Liver (tissue), 3 donors: ENCODE measurements at regions not wholly inside any gene's neighbourhood (a gene's known extent, or its start where the extent isn't known, plus 50 kb on each side); places are given as distances from the start of the nearest gene placed in this dataset.

Source experiments
- CTCF ChIP-seq: fragments of 150-350 bp; IDR thresholded peaks from 2 replicates; pipeline ENCODE4 v1.5.1; 2017; ENCODE audit warnings: improper control_type of control experiment, low read depth, low read length; ENCODE audit not compliant: missing input control
- EGR1 ChIP-seq, 2 donors: IDR thresholded peaks; 2 replicates each; pipeline ENCODE4 v1.6.1; 2016 to 2018; ENCODE audit warnings: antibody characterized with exemption in 2 of 2, low read depth in 2 of 2
- FOXA1 ChIP-seq: IDR thresholded peaks from 2 replicates; pipeline ENCODE4 v1.6.1; 2016; ENCODE audit warnings: antibody characterized with exemption
- GABPA ChIP-seq, 2 donors: IDR thresholded peaks in 1 of 2; conservative IDR thresholded peaks in 1 of 2; 2 replicates each; pipeline ENCODE4 v1.6.1; 2016; ENCODE audit warnings: antibody characterized with exemption in 2 of 2, mild to moderate bottlenecking in 1 of 2, moderate library complexity in 1 of 2
- JUND ChIP-seq, 2 donors: IDR thresholded peaks; 2 replicates each; pipeline ENCODE4 v1.6.1; 2016; ENCODE audit warnings: antibody characterized with exemption in 2 of 2
- RAD21 ChIP-seq, 2 donors: IDR thresholded peaks; 2 replicates each; pipeline ENCODE4 v1.6.1; 2016; ENCODE audit warnings: antibody characterized with exemption in 2 of 2, mild to moderate bottlenecking in 2 of 2
- YY1 ChIP-seq: IDR thresholded peaks from 2 replicates; pipeline ENCODE4 v1.6.1; 2016; ENCODE audit warnings: antibody characterized with exemption, mild to moderate bottlenecking
- TF ChIP-seq, protein P1 (sequence below): IDR thresholded peaks from 2 replicates; pipeline ENCODE4 v1.6.1; 2016; ENCODE audit warnings: antibody characterized with exemption, mild to moderate bottlenecking
- TF ChIP-seq, protein P2 (sequence below): IDR thresholded peaks from 2 replicates; pipeline ENCODE4 v1.6.1; 2016; ENCODE audit warnings: antibody characterized with exemption
- donor health status: healthy.
- donor health status: healthy.

DNA sequence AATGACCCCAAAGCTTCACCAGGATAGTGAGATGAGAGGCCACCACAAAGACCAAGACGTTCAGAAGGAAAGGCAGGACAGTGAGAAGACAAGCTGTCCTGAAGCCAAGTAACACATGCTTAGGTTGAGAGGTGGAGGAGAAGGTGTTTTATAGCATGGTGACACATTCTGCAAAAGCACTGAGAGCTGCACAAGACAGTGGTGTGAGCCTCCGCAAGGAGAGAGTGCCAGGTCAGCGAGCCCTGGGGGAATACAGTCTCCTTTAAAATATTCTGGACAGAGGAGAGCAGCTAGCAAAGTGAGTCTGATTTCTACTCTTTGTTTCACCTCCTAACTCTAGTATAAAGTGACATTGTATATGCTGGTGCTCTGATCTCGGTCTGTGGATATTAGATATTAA, 68.0 kb upstream of the VKORC1L1 start:
- TF ChIP-seq EGR1 (IDR thresholded peaks at IDR 0.05; ENCODE audit: low read depth in 2 of 2): no peak
- no peak for TF ChIP-seq CTCF
- no peak for TF ChIP-seq GABPA (IDR thresholded peaks at IDR 0.05 in 1 of 2, conservative IDR thresholded peaks at IDR 0.05 in 1 of 2)
- TF ChIP-seq RAD21 (IDR thresholded peaks at IDR 0.05): no peak
- no peak for TF ChIP-seq FOXA1
- TF ChIP-seq, protein P1, sequence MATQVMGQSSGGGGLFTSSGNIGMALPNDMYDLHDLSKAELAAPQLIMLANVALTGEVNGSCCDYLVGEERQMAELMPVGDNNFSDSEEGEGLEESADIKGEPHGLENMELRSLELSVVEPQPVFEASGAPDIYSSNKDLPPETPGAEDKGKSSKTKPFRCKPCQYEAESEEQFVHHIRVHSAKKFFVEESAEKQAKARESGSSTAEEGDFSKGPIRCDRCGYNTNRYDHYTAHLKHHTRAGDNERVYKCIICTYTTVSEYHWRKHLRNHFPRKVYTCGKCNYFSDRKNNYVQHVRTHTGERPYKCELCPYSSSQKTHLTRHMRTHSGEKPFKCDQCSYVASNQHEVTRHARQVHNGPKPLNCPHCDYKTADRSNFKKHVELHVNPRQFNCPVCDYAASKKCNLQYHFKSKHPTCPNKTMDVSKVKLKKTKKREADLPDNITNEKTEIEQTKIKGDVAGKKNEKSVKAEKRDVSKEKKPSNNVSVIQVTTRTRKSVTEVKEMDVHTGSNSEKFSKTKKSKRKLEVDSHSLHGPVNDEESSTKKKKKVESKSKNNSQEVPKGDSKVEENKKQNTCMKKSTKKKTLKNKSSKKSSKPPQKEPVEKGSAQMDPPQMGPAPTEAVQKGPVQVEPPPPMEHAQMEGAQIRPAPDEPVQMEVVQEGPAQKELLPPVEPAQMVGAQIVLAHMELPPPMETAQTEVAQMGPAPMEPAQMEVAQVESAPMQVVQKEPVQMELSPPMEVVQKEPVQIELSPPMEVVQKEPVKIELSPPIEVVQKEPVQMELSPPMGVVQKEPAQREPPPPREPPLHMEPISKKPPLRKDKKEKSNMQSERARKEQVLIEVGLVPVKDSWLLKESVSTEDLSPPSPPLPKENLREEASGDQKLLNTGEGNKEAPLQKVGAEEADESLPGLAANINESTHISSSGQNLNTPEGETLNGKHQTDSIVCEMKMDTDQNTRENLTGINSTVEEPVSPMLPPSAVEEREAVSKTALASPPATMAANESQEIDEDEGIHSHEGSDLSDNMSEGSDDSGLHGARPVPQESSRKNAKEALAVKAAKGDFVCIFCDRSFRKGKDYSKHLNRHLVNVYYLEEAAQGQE: no peak
- no peak for TF ChIP-seq YY1
- no peak for TF ChIP-seq JUND (IDR thresholded peaks at IDR 0.05)
- TF ChIP-seq, protein P2, sequence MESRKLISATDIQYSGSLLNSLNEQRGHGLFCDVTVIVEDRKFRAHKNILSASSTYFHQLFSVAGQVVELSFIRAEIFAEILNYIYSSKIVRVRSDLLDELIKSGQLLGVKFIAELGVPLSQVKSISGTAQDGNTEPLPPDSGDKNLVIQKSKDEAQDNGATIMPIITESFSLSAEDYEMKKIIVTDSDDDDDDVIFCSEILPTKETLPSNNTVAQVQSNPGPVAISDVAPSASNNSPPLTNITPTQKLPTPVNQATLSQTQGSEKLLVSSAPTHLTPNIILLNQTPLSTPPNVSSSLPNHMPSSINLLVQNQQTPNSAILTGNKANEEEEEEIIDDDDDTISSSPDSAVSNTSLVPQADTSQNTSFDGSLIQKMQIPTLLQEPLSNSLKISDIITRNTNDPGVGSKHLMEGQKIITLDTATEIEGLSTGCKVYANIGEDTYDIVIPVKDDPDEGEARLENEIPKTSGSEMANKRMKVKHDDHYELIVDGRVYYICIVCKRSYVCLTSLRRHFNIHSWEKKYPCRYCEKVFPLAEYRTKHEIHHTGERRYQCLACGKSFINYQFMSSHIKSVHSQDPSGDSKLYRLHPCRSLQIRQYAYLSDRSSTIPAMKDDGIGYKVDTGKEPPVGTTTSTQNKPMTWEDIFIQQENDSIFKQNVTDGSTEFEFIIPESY: no peak
